ENCODE measurements at regions not wholly inside any gene's neighbourhood (a gene's known extent, or its start where the extent isn't known, plus 50 kb on each side); places are given as distances from the start of the nearest gene placed in this dataset.

- no peak for DNase-seq (ENCODE audit: low spot score)
These were observed 364.1 kb downstream of the DEPDC1B start for GRCh38 chr5:60335913-60336312.

- DNase-seq (ENCODE audit: low spot score): peak; percentile 74
These were observed 365.7 kb downstream of the DEPDC1B start for GRCh38 chr5:60334281-60334713.

GRCh38 chr5:60333005-60333571 is 366.9 kb downstream of the DEPDC1B start:
- DNase-seq (ENCODE audit: low spot score): no peak

GRCh38 chr5:60332244-60333004 is 367.5 kb downstream of the DEPDC1B start:
- DNase-seq (ENCODE audit: low spot score): peak; percentile 22

- no peak for DNase-seq (ENCODE audit: low spot score)
These were observed 369.7 kb downstream of the DEPDC1B start for GRCh38 chr5:60330236-60330635.

GRCh38 chr5:60325870-60326269 is 374.1 kb downstream of the DEPDC1B start:
- DNase-seq (ENCODE audit: low spot score): no peak

- DNase-seq (ENCODE audit: low spot score): no peak
These were observed 376.4 kb downstream of the DEPDC1B start for GRCh38 chr5:60323596-60323995.

- DNase-seq (ENCODE audit: low spot score): no peak
These were observed 387.9 kb downstream of the DEPDC1B start for GRCh38 chr5:60312098-60312497.

- DNase-seq (ENCODE audit: low spot score): no peak
These were observed 400.0 kb downstream of the DEPDC1B start for GRCh38 chr5:60299944-60300343.

- DNase-seq (ENCODE audit: low spot score): no peak
These were observed 402.3 kb downstream of the DEPDC1B start for GRCh38 chr5:60297658-60298057.

GRCh38 chr5:60295423-60295822 is 401.9 kb upstream of the PDE4D start:
- DNase-seq (ENCODE audit: low spot score): peak; percentile 20

- no peak for DNase-seq (ENCODE audit: low spot score)
These were observed 400.0 kb upstream of the PDE4D start for GRCh38 chr5:60293518-60293917.

- no peak for DNase-seq (ENCODE audit: low spot score)
These were observed 393.7 kb upstream of the PDE4D start for GRCh38 chr5:60287174-60287771.

- no peak for DNase-seq (ENCODE audit: low spot score)
These were observed 392.4 kb upstream of the PDE4D start for GRCh38 chr5:60285910-60286309.

- no peak for DNase-seq (ENCODE audit: low spot score)
These were observed 387.4 kb upstream of the PDE4D start for GRCh38 chr5:60280943-60281342.

GRCh38 chr5:60277941-60278340 is 384.4 kb upstream of the PDE4D start:
- no peak for DNase-seq (ENCODE audit: low spot score)

- DNase-seq (ENCODE audit: low spot score): no peak
These were observed 381.2 kb upstream of the PDE4D start for GRCh38 chr5:60274747-60275146.

- DNase-seq (ENCODE audit: low spot score): no peak
These were observed 378.0 kb upstream of the PDE4D start for GRCh38 chr5:60271517-60271916.

- no peak for DNase-seq (ENCODE audit: low spot score)
These were observed 374.4 kb upstream of the PDE4D start for GRCh38 chr5:60267907-60268306.

GRCh38 chr5:60263346-60263745 is 369.8 kb upstream of the PDE4D start:
- no peak for DNase-seq (ENCODE audit: low spot score)

GRCh38 chr5:60262576-60263295 is 369.2 kb upstream of the PDE4D start:
- DNase-seq (ENCODE audit: low spot score): no peak

- DNase-seq (ENCODE audit: low spot score): no peak
These were observed 368.2 kb upstream of the PDE4D start for GRCh38 chr5:60261732-60262131.

- no peak for DNase-seq (ENCODE audit: low spot score)
These were observed 367.1 kb upstream of the PDE4D start for GRCh38 chr5:60260658-60261057.
